NAMALWA (cell line): ENCODE measurements at regions not wholly inside any gene's neighbourhood (a gene's known extent, or its start where the extent isn't known, plus 50 kb on each side); places are given as distances from the start of the nearest gene placed in this dataset.
"Not testable (repeated sequence)": the region's sequence is repeated elsewhere in the genome, so short reads cannot be mapped to it uniquely, and the experiment has no call there.

Source experiments
- DNase-seq: peaks from one replicate; pipeline ENCODE4 v3.0.0-alpha.2; 2015; ENCODE audit warnings: low spot score

DNA sequence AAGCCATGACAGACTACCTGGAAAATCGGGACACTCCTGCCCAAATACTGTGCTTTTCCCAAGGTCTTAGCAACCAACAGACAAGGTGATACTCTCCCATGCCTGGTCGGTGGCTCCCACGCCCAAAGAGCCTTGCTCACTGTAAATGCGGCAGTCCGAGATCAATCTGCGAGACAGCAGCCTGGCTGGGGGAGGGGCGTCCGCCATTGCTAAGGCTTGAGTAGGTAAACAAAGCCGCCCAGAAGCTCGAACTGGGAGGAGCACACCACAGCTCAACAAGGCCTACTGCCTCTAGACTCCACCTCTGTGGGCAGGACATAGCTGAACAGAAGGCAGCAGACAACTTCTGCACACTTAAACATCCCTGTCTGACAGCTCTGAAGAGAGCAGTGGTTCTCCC lies 272.1 kb upstream of the CCNG1 start:
- no peak for DNase-seq

DNA sequence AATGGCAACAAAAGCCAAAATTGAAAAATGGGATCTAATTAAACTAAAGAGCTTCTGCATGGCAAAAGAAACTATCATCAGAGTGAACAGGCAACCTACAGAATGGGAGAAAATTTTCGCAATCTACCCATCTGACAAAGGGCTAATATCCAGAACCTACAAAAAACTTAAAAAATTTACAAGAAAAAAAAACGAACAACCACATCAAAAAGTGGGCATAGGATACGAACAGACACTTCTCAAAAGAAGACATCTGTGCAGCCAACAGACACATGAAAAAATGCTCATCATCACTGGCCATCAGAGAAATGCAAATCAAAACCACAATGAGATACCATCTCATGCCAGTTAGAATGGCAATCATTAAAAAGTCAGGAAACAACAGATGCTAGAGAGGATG lies 267.2 kb upstream of the CCNG1 start:
- not testable (repeated sequence) for DNase-seq

DNA sequence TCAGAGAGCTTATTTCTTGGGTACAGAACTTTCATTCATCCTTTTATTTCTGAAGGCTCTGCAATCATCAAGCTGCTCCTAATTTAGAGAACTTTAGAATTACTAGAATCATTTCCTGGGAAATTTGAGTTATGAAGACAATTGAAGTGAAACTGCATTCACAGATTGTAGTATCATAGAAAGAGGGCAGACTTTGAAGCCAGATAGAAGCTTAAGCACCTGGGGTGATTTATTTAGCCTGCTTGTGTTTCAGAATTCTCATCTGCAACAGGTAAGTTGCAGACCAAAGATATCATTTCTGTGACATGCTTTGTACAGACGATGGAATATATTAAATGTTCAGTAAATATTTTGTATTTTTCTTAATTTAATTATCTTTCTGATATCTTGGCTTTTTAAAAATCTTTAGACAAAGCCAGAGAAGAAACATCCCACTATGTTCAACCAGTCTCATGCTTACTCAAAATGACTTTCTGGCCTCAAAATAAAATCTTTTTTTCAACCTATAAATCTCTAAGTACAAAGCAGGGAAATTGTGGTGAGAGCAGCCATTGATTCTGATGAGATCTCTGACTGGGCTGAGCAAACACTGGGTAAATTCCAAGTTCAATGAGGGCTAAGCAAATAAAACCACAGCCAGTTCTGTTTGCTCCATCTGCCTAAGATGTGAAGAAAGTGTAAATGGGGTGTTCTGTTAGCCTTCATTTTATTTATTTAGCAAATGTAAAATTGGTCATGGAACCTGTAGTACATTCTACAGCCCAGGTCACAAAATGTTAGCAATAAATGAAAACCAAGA lies 264.7 kb upstream of the CCNG1 start:
- no peak for DNase-seq

- no peak for DNase-seq
Observed at GRCh38 chr5:163177971-163178370, 259.4 kb upstream of the CCNG1 start.

- no peak for DNase-seq
Observed at GRCh38 chr5:163185315-163185714, 252.1 kb upstream of the CCNG1 start.

- DNase-seq, result no peak
Observed at GRCh38 chr5:163189023-163189553, 248.3 kb upstream of the CCNG1 start.

GRCh38 chr5:163190283-163190682 lies 247.1 kb upstream of the CCNG1 start:
- DNase-seq, result no peak

- DNase-seq, result no peak
Observed at GRCh38 chr5:163190784-163191183, 246.6 kb upstream of the CCNG1 start.

DNA sequence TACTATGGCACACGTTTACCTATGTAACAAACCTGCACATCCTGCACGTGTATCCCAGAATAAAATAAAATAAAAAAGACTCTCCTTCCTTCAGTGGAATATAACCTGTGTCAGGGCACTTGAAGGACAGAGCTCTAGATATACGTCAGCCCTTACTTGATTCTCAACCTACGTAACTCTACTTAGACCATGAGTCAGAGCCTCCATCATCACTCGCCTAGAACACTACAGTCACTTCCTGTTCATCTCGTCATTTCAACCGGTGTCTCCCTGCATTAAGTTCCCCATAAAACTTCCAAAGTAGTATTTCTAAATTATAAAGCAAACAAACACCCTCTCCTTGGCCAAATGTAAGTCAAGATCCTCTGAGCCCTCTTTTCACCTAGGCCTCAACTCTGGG lies 243.5 kb upstream of the CCNG1 start:
- DNase-seq, result no peak

DNA sequence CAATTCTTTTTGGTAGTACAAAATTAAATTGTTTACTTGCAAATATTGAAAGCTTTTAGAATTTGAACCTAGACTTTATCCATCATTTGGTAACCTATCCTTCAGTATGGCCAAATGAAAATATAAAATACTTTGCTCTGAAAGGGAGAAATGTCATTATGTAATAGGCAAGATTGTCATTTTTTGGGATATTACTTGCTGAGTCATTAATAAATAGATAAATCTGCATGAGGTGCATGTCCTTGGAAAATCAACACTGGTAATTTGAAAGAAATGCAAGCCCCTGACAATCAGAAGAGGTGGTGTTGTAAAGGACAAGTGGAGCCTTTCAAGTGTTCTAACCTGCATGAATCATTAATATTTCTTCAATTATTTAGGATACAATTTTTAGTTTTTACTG lies 231.8 kb upstream of the CCNG1 start:
- no peak for DNase-seq

GRCh38 chr5:163221581-163221980 lies 215.8 kb upstream of the CCNG1 start:
- no peak for DNase-seq

- no peak for DNase-seq
Observed at GRCh38 chr5:163222982-163223381, 214.4 kb upstream of the CCNG1 start.

- DNase-seq, result no peak
Observed at GRCh38 chr5:163244445-163244987, 192.9 kb upstream of the CCNG1 start.

GRCh38 chr5:163245584-163245983 lies 191.8 kb upstream of the CCNG1 start:
- DNase-seq, result no peak

DNA sequence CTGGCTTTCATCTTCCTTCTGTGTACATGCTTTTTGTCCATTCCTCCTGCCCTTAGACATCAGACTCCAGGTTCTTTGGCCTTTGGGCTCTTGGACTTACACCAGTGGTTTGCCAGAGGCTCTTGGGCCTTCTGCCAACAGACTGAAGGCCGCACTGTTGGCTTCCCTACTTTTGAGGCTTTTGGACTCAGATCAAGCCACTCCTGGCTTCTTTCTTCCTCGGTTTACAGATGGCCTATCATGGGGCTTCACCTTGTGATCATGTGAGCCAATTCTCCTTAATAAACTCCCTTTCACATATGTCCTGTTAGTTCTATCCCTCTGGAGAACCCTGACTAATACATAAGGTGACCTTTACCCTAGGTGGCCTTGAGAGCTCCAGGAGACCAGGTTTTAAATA lies 189.1 kb upstream of the CCNG1 start:
- no peak for DNase-seq

- DNase-seq, result no peak
Observed at GRCh38 chr5:163248871-163249270, 188.5 kb upstream of the CCNG1 start.

- DNase-seq, result no peak
Observed at GRCh38 chr5:163252950-163253349, 184.4 kb upstream of the CCNG1 start.

GRCh38 chr5:163259495-163259894 lies 177.9 kb upstream of the CCNG1 start:
- DNase-seq, result no peak

- no peak for DNase-seq
Observed at GRCh38 chr5:163260471-163260870, 176.9 kb upstream of the CCNG1 start.

DNA sequence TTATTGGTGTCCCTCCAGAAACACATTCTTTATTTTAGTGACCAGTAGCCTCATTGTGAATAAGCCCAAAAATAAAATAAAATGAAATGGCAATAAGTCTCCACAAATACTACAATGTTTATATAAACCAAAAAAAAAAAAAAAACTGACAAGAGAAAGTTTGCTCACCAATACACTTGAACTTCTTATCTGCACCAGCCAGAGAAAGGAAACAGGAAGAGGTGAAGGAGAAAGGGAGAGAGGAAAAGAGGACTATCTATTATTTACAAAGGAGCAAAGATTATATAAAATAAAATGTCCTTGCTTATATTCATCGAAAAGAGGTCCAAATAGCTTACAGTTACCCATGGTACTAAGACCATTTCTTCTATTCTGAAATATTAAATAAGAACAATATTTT lies 176.4 kb upstream of the CCNG1 start:
- DNase-seq, result no peak

DNA sequence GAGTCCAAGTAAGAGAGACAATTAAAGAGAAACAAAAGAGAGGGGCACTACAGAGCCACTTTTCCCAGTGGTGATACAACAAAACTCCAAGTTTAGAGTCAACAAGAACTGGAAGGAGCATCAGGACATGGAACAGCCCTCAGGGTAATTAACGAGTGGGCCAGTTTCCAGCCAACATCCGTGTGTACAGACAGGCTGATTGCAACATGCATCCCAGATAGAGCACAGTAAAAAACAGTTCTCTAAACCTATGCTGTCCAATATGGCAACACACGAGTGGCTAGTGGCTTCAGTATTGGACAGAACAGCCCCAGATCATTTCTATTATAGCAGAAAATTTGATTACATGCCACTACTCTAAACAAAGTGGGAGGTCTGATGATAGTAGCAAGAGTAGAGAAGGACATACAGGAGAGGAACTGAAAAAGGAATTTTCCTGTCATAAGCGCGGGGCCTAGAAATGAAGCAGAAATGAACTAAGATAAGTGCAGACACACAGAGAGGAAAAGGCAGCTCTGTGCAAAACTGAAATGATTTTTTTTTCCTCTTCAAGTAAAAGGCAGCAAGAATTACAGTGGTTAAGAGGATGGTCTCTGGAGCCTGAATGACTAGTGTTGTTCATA lies 175.6 kb upstream of the CCNG1 start:
- DNase-seq, result no peak

- not testable (repeated sequence) for DNase-seq
Observed at GRCh38 chr5:163266249-163266648, 171.1 kb upstream of the CCNG1 start.

DNA sequence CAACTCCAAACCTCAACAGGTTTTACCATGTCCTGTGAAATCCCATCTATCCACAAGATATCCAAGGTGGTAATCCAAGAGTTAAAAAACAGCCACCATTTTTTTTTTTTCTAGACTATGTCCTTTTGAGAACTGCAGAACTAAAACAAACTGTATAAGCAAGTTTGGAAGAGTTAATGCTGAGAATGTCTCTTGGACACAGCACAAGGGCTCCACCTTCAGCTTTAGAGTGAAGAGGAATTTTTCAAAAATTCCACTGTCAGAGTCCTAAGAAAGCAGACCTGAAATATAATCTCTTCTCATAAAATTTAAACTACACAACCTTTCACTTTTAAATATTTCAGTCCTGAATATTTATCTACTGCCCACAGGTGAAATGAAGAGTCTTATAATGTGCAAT lies 167.8 kb upstream of the CCNG1 start:
- peak; percentile 9 for DNase-seq
